HG02870 (cell line): ENCODE measurements at regions not wholly inside any gene's neighbourhood (a gene's known extent, or its start where the extent isn't known, plus 50 kb on each side); places are given as distances from the start of the nearest gene placed in this dataset.
"Not testable (repeated sequence)": the region's sequence is repeated elsewhere in the genome, so short reads cannot be mapped to it uniquely, and the experiment has no call there.

Source experiments
- ATAC-seq: cut with Tn5 transposase; IDR thresholded peaks from one replicate; pipeline ENCODE4 v1.9.1; 2021; ENCODE audit warnings: mild to moderate bottlenecking, moderate library complexity; ENCODE audit not compliant: unreplicated experiment

DNA sequence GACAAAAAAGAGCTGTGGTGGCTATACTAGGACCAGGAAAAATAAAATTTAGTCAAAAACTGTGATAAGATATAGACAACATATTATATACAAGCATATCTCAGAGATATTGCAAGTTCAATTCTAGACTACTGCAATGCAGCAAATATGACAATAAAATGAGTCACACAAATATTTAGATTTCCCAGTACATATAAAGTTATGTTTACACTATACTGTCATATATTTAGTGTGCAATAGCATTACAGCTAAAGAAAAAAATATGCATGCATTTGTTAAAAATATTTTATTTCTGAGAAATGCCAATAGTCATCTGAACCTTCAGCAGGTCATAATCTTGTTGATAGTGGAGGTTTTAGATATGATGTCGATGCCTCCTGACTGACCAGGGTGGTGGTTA lies 72.1 kb downstream of the AKR1C4 start:
- no peak for ATAC-seq

DNA sequence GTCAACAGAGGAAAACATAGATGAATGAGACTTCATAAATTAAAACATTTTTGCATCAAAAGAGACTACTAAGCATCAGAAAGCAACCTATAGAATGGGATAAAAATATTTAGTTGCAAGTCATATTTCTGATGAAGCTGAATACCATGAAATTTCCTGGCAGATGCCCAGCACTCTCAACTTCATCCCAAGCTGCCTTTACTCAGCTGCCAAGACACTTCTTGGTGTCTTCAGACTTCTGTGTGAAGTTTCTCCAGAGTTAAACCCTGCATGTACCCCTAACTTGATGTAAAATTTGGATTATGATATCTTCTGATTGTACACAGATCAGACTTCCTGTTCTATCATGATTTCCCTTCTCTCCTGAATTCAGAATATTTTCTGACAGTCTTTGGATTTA lies 73.2 kb downstream of the AKR1C4 start:
- no peak for ATAC-seq

DNA sequence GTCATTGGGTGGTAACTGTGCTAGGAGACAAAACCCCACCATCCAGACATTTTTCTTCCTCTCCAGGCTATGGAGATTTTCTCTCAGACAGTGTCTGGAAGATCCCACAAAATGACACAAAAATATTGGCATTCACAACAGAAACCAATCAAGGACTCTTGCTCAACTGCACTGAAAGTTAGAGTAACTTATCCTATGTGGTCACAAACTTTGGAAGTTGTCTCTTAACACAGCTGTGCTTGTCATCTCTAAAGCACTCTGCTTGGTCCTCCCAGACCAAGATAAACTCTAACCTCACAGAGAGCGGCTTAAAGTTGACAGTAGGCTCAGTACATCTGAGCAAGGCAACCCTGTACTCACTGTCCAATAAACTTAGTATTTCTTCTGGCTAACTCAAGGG lies 74.9 kb downstream of the AKR1C4 start:
- ATAC-seq, result no peak

DNA sequence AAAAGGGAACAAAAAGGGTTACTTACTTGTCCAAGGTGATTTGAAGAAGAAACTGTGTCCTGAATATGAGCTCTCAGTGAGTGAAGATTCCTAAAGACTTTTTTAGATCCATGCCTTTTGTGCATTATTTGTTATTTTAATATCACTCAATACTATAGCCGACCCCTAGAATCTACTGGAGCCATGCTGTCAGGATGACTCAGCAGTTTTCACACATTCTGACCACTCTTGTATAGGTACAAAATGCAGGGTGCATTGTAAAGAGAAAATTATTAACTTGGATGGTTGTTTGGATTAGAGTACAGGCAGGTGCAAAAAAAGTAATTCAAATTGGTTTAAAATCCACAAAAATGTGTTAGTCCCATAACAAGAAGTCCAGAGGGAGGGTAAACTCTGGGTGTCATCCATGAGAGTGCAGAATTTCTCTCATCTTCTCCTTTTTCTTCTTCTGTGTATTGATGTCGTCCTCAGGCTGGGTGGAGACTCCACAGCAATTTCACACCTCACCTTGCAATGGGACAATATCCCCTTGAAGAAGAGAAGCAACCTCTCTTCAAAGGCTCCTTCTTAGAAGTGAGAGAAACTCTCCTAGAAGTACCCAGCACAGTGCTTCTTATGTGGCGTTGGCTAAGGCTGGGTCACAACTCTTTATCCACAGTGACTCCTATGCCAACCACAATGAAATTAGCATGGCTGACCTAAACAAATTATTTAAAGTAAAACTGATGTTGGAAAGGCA lies 75.6 kb downstream of the AKR1C4 start:
- ATAC-seq, result no peak

DNA sequence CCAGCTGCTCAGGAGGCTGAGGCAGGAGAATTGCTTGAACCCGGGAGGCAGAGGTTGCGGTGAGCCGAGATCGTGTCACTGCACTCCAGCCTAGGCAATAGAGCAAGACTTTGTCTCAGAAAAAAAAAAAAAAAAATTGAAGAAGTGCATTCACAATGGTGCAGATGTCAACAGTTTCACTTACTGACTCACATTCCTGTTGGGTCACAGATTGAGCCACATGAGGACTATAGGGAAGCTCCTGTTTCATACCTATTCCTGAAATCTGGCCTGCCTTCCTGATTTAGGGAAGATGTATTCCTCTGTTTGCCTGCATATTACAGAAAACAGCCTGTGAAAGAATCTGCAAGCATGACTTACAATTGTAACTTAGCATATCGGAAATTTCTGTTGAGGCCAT lies 78.2 kb downstream of the AKR1C4 start:
- no peak for ATAC-seq

DNA sequence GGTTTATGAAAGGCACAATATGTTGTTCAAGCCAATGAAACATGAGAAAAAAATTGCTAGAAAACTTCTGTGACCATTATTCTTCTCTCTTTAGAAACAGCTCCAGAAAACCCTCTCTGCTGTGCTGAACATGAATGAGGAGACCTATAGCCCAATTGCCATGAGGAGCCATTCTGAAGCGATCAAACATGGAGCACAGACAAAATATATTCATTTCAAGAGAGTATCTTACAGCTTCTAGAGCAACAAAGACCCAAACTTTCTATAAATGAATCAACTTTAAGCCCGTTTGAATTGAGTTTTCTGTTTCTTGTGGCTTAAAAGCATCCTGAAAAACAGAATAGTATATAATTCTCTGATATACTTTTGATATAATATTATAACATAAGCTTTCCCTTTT lies 83.4 kb upstream of the UCN3 start:
- no peak for ATAC-seq

DNA sequence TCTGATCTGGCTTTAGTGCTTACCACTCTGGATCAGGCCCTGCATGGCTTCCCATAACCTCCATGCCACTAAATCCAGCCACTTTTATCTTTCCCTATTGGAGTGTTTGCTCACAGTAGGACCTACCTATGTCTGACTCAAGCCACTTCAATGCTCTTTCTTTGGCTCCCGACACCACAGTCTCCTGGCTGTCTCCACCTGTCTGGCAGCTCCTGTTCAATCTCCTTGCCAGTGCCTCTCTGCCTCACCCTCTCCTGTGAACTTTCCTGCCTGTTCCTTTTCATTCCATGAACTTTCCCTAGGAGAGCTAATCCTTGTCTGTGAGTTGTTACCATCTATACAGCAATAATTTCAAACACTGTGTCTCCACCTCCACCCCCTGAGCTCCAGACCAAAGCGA lies 82.6 kb upstream of the UCN3 start:
- ATAC-seq, result no peak

DNA sequence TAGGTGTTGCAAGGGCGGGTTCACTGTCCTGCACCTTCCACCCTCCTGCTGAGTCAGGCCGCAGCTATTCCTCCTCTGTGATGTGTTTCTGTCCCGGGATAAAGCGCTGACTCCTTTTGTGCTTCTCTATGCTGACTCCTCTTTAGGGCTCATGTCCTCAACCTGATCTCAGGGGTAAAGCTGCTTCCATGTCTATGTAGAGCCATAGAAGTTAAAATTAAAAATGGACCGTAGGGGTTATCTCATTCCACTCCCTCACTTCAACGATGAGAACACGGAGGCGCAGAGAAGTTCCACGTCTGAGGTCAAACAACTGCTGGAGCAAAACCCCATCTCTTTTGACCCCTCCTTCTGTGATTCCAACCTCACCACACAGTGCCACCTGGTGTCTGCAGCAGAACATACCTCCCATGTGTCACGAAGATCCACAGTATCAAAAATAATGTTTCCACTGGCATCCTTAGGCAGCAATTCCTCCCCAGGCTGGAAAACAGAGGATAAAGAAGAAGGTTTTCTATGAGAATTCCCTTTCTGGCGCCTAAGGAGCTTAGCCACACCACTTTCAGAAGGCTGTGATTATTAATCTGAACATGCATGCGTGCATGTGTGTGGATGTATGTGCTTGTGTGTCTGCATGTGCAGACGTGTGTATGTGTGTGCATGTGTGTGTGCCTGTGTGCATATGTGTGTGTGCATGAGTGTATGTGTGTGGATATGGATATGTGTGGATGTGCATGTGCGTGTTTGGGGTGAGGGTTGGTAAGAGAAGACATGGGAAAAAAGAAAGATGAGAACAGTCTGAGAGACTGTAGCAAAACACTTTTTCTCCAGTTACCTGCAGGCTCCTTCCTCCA lies 81.2 kb upstream of the UCN3 start:
- peak; percentile 77 for ATAC-seq

DNA sequence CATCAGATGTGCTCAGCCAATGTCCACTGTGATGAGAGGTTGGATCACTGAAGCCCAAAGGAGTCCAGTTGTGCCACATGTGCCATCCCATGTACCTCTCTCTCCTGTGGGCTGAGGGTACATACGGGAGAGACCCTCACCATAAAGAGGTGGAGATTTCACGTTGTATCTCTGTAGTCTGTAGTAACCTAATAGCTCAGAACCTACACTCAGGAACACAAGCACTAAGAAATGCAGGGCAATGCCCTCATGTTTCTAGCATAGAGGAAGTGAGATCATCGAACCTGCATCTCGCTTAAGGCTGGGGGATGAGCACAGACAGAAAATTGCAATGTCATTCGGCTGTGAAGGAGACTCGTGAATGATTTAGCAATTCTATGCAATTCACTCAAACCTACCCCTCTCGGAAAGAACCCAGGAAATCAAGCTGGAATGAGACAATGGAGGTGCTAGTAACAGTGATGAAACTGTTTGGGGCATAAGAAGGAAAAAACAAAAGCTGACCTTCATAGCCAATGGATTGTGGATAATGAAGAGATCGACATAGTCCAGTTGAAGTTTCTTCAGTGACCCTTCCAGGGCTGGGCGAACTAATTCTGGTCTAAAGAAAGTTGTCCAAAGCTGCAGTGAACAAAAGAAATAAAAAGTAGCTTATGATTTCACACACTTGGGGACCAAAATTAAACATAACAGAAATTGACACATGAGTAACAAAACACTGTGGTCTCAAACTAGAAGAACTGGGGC lies 80.3 kb upstream of the UCN3 start:
- peak; percentile 39 for ATAC-seq

DNA sequence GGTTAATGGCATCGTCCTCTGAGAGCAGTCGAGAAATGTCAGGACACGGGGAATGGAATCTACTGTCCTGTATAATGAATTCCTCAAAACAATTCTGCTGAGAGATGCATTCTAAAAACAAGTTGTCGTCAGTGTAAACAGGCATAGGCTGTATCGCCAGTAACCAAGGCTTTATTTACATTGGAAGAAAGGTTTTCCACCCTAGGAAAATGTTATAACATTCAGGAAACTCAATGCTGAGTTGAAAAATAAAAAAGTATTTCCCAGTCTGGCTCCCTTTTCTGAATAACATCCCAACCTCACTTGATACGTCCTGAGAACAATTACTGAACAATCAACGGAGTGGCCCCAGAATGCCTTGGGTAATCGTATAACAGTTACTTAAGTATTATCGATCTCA lies 79.6 kb upstream of the UCN3 start:
- no peak for ATAC-seq

DNA sequence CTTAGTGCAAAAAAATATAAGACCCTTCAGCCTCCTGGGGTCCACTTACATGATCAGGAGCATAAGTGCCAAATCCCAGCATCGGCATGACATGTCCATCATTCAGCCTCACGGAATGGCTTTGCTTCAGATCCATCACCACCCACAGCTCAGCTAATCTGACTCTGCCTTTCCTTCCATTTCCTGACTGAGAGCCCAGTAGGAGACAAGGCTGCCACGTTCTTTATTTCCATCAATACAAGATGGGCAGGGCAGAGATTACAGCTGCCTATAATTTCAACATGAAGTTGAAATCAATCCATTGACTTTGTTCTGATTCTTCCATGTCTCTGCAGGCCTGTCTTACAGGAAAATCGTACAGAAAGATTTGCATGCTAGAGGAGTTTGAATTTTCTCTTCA lies 76.4 kb upstream of the UCN3 start:
- no peak for ATAC-seq

DNA sequence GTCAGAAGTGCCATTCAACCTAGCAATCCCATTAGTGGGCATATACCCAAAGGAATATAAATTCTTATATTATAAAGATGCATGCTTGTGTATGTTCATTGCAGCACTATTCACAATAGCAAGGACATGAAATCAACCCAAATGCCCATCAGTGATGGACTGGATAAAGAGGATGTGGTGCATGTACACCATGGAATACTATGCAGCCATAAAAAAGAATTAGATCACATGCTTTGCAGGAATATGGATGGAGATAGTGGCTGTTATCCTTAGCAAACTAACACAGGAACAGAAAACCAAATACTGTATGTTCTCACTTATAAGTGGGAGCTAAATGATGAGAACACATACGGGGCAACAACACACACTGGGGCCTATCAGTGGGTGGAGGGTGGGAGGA lies 75.5 kb upstream of the UCN3 start:
- ATAC-seq, result not testable (repeated sequence)

DNA sequence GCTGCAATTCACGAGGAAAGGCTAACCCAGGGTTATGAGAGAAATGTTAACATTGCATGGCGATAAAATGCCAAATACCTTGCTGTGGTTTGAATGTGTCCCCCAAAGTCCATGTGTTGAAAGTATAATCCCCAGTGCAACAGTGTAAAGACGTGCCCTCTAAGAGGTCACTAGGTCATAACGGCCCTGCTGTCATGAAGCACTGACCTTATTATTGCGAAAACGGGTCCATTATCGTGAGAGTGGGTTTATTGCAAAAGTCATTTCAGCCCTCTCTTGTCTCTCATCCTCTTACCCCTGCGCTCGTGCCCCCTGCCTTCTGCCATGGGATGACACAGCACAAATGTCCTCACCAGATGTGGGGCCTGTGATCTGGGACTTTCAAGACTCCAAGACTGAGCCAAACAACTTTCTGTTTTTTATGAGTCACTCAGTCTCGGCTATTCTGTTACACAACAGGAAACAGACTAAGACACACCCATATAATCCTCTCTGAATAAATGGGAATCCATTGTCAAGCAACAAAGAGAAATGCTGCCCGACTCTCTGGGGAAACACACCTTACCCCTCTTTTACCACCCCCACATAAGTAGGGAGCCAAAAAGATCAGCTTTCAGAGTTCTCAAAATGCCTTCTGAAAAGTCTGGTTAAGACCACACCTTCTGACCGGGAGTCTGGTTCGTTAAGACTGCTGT lies 73.1 kb upstream of the UCN3 start:
- no peak for ATAC-seq

DNA sequence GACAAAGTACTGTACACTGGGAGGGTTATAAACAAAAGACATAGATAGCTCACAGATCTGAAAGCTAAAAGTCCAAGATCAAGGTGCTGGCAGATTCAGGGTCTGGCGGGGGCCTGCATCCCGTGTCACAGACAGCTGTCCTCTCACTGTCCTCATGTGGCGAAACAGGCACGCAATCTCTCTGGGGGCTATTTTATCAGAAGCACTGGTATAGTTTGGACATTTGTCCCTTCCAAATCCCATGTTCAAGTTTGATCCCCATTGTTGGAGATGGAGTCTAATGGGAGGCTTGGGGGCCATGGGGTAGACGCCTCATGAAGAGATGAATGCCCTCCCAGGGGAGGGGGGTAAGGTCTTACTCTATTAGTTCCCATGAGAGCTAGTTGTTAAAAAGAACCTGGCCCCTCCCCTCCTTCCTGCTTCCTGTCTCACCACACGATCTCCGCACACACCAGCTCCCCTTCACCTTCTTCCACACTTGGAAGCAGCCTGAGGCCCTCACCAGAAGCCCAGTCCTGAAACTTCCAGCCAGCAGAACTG lies 72.5 kb upstream of the UCN3 start:
- no peak for ATAC-seq

DNA sequence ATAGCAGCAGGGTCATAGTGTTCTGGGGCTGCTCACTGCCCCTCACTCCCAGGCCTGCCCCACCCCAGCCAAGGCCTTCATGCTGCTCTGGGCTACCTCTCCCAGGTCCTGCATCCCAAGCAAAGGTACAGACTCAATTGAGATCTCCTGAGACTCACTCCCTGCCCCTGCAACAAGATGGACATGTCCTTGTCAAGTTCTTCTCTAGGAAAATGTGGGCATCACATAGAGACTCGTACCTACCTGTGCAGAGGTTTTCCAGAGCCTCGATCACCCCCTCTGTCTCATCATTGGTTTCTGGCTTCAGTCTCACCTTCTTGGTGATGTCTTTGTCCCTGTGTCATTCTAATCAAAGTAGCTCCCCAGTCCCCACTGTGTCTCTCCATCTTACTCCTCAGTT lies 71.8 kb upstream of the UCN3 start:
- not testable (repeated sequence) for ATAC-seq

DNA sequence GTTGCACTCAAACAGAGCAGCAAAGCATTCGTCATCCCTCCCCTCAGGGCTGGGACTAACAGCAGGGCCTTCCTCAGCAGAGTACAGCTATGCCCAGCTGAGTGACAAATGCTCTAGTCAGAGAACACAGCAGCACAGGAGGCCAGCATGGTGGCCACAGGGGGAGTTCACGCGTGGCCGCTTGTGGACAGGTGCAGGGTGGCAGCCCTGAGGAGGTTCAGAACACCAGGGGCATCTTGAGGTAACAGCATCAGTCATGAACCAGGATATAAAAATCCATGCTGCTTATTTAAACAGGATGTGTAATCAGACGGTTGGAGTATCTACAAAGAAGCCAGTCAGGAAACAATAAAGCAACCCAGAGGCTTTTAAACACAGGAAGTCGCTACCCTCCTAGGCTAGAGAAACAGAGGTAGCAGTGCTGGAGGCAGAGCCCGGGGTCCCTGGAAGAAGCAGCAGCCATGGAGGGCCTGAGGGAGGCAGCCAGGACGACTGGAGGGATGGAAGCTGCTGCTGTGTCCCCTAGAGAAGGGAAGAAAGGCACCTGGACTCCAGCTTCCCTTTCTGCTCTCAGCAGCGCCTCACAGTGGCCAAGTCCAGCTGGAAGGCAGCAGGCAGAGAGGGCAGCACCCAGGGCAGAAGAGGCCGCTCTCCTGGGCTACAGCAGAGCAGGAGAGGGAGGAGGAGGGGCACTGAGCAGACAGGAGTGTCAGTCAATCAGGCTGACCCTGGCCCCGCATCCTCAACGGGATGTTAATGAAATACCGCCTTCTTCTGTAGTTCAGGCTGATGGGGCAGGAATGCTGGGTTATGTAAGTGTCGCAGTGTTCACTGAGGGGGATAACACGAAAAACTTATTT lies 70.8 kb upstream of the UCN3 start:
- ATAC-seq, result no peak

DNA sequence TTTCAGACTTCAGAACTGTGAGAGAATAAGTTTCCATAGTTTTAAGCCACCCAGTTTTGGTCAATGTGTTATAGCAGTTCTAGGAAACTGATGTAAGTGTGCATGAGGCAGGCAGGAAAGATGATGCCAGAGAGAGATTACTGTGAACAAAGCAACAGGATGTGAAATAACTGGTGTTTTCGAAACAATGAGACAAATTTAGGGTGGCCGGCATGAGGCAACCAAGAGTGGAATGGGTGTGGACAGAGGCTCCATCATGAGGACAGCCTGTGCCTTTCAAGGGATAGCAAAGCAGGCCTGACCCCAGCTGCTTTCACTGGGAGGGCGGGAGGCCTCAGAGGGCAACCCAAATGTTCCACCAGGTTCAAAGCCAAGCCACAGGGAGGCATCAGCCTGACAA lies 67.3 kb upstream of the UCN3 start:
- no peak for ATAC-seq

DNA sequence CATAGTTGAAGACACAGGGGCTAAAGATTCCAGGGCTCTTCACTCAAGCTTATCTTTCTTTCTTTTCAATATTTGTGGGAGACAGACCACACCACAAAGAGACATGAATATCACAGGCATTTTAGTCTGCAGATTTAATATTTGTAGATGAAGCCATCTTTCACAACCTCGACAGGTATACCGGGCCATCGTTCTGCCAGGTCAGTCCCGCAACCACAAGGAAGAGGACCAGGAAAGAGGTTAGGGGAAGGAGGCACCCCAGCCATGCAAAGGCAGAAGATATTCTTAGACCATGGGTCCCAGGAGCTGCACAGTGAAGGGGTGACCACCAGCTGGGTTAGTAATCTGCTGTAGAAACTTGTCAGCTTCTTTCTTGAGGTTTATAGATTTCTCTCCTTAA lies 66.8 kb upstream of the UCN3 start:
- no peak for ATAC-seq

DNA sequence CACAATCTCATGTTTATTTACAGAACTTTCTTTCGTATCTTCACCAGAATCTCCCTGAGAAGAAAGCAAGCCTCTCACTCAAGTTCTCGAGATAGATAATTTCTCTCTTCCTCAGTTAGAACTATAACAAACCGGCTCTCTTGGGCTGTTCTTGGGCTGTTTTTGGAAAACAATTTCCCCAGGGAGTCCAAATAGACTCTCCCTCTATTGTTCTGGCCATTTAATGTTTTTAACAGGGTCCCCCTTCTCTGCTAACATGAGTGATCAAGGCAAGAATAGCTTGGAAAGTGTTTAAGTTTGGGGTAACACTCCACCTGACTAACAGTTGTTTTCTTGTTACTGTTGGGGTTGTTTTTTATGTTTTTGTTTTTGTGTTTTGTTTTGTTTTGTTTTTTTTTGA lies 64.8 kb upstream of the UCN3 start:
- no peak for ATAC-seq

DNA sequence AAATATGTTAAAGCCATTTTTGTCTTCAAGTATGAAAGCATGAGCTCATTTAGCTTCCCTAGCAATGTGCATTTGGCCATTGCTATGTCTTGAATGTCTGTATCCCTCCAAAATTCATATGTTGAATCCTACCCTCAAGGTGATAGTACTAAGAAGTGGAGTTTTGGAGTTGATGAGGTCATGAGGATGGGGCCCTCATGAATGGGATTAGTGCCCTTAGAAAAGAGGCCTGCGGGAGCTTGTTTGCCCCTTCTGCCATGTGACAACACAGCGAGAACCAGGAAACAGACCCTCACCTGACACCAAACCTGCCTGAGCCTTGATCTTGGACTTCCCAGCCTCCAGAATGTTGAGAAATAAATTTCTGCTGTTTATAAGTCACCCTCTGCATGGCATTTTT lies 61.3 kb upstream of the UCN3 start:
- no peak for ATAC-seq
